Loucy (cell line): ENCODE measurements at regions not wholly inside any gene's neighbourhood (a gene's known extent, or its start where the extent isn't known, plus 50 kb on each side); places are given as distances from the start of the nearest gene placed in this dataset.

Experiments used
- CTCF ChIP-seq: fragments of 200-600 bp; sonication (generic); conservative IDR thresholded peaks from 2 replicates; pipeline ENCODE4 v1.5.1; 2014; ENCODE audit warnings: mild to moderate bottlenecking, antibody characterized with exemption, low read length
- EZH2phosphoT487 ChIP-seq: fragments of 200-600 bp; IDR thresholded peaks from 2 replicates; pipeline ENCODE4 v1.6.1; 2018; ENCODE audit warnings: antibody characterized with exemption, mild to moderate bottlenecking, moderate library complexity, borderline replicate concordance

GRCh38 chr2:131417886-131418285 is 53.9 kb upstream of the RAB6D start:
- TF ChIP-seq CTCF: no peak
- TF ChIP-seq EZH2phosphoT487: no peak
